ENCODE measurements at regions not wholly inside any gene's neighbourhood (a gene's known extent, or its start where the extent isn't known, plus 50 kb on each side); places are given as distances from the start of the nearest gene placed in this dataset.

DNA sequence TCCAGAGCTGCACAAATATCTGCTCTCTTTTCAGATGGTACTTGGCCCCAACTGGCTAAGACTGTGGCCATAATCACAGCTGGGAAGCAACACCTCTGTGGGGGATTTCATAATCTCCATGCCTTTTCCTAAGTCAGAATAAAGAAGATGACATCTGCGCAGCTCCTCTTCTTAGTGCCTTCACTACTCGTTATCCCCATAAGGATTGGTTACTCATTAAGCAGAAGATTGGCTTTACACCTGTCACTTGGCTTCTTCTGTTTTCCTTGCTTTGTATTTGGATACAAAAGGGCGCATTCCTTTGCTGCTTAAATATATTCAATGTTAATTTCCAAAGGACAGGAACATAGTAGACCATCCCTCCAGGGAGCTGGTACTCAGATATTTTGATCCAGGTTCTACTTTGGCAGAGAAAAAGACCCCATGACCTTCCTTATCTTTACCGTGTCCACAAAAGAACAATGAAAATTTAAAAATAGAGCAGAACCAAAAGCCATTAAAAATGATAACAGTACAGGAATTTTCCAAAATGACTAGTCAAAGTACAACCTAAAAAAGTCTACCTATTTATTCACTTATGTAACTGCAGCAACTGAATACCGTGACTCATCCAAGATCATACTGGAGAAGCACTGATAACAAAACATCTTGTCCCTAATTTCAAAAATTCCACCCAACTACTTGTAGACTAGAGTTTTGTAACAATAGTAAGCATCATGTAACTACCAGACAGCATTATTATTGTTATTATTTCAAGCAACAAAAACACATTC lies 352.3 kb upstream of the TMPO start:
- TF ChIP-seq, protein P1, sequence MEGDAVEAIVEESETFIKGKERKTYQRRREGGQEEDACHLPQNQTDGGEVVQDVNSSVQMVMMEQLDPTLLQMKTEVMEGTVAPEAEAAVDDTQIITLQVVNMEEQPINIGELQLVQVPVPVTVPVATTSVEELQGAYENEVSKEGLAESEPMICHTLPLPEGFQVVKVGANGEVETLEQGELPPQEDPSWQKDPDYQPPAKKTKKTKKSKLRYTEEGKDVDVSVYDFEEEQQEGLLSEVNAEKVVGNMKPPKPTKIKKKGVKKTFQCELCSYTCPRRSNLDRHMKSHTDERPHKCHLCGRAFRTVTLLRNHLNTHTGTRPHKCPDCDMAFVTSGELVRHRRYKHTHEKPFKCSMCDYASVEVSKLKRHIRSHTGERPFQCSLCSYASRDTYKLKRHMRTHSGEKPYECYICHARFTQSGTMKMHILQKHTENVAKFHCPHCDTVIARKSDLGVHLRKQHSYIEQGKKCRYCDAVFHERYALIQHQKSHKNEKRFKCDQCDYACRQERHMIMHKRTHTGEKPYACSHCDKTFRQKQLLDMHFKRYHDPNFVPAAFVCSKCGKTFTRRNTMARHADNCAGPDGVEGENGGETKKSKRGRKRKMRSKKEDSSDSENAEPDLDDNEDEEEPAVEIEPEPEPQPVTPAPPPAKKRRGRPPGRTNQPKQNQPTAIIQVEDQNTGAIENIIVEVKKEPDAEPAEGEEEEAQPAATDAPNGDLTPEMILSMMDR (conservative IDR thresholded peaks at IDR 0.05; ENCODE audit: low read depth, low read length), result no peak
- DNase-seq (ENCODE audit: low read depth), result no peak
- no peak overlapping the region for H3K4me3 ChIP-seq (ENCODE audit: low read depth, low read length)

DNA sequence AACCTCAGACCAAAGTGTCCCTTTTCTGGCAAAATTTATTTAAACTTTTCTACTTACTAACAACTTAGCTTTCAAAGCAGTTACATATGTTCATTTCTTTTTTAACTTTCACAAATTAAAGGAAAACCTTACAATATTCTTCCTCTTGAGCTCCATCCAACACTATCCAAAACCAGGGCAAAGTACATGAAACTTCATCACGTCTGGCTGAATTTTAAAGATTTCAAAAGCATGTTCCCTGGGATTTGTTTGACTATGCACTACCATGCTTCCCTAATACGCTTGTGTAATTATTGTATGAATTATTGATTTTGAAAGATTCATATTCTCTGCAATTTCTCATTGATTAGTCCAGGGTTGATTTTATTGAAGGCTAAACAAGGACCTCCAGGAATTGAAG lies 343.1 kb upstream of the TMPO start:
- DNase-seq (ENCODE audit: low read depth), result no peak
- H3K4me3 ChIP-seq (ENCODE audit: low read depth, low read length), result no peak overlapping the region
- TF ChIP-seq, protein P1 (conservative IDR thresholded peaks at IDR 0.05; ENCODE audit: low read depth, low read length), result no peak

GRCh38 chr12:98172801-98173200 lies 342.6 kb upstream of the TMPO start:
- no peak for DNase-seq (ENCODE audit: low read depth)
- TF ChIP-seq, protein P1 (conservative IDR thresholded peaks at IDR 0.05; ENCODE audit: low read depth, low read length), result no peak
- no peak overlapping the region for H3K4me3 ChIP-seq (ENCODE audit: low read depth, low read length)

DNA sequence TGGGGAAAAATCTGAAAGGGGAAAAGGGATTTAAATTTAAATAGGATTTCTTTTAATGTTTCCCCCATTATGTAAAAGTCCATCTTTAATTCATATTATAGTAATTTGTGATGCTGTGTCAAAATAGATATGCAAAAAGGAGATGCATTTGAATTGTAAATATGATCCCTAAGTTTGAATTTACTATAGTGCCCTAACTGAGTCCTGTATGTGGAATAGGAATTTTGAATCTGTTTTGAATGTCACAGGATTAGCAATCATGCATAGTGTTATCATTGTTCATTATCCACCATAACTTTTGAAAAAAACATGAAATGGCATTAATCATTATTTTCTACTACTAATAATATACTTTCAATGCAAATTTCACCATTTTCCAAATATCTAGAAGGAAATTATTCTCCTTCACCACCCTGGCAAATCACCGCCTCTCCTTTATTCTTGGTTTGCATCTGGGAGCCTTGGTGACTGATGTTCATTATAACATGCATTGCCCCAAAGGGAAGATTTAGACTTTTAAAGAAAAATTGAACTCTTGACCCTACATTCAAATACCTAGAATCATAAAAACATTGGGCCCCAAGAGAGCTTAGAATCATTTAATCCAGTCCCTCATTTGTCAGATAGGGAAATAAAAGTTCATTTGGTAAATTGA lies 341.5 kb upstream of the TMPO start:
- TF ChIP-seq, protein P1 (conservative IDR thresholded peaks at IDR 0.05; ENCODE audit: low read depth, low read length), result no peak
- H3K4me3 ChIP-seq (ENCODE audit: low read depth, low read length), result no peak overlapping the region
- no peak for DNase-seq (ENCODE audit: low read depth)

DNA sequence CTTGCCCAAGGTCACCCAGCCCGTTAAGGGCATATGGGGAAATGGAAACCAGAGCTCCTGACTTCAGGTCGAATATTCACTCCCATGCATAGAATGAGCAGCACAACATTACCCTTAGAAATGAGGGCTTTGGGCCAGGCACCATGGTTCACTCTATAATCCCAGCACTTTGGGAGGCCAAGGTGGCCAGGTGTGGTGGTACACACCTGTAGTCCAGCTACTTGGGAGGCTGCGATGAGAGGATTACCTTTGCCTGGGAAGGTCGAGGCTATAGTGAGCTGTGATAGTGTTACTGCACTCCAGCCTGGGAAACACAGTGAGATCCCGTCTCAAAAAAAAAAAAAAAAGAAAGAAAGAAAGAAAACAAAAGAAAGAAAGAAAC lies 341.0 kb upstream of the TMPO start:
- TF ChIP-seq, protein P1 (conservative IDR thresholded peaks at IDR 0.05; ENCODE audit: low read depth, low read length), result no peak
- DNase-seq (ENCODE audit: low read depth), result no peak
- no peak overlapping the region for H3K4me3 ChIP-seq (ENCODE audit: low read depth, low read length)

- no peak for DNase-seq (ENCODE audit: low read depth)
- no peak overlapping the region for H3K4me3 ChIP-seq (ENCODE audit: low read depth, low read length)
- TF ChIP-seq, protein P1 (conservative IDR thresholded peaks at IDR 0.05; ENCODE audit: low read depth, low read length), result no peak
Observed at GRCh38 chr12:98178126-98178525, 337.3 kb upstream of the TMPO start.

GRCh38 chr12:98179151-98179550 lies 336.2 kb upstream of the TMPO start:
- no peak overlapping the region for H3K4me3 ChIP-seq (ENCODE audit: low read depth, low read length)
- no peak for DNase-seq (ENCODE audit: low read depth)
- TF ChIP-seq, protein P1 (conservative IDR thresholded peaks at IDR 0.05; ENCODE audit: low read depth, low read length), result no peak
